Astrocyte (in vitro differentiated cells and primary cell): ENCODE measurements at regions not wholly inside any gene's neighbourhood (a gene's known extent, or its start where the extent isn't known, plus 50 kb on each side); places are given as distances from the start of the nearest gene placed in this dataset.

Source experiments
- DNase-seq: peaks from one replicate; pipeline ENCODE4 v3.0.0-alpha.2; 2010; ENCODE audit warnings: low read depth
- FAIRE-seq: peaks from 2 replicates; lab custom pipeline; 2011; peaks lifted over from hg19 to GRCh38; lab: Jason Lieb, UNC
- H2AFZ ChIP-seq: 2 replicates; pipeline ENCODE4 v1.6.0; 2012; ENCODE audit warnings: low read depth, low read length, inconsistent platforms
- H3K27ac ChIP-seq: 2 replicates; pipeline ENCODE4 v1.5.1; 2011; ENCODE audit warnings: low read depth, low read length, inconsistent platforms
- H3K27me3 ChIP-seq: 2 replicates; pipeline ENCODE4 v1.6.0; 2011; ENCODE audit warnings: low read length, inconsistent platforms; ENCODE audit not compliant: insufficient read depth
- H3K36me3 ChIP-seq: 2 replicates; pipeline ENCODE4 v1.5.1; 2011; ENCODE audit warnings: low read length, inconsistent platforms; ENCODE audit not compliant: insufficient read depth
- H3K4me1 ChIP-seq: 2 replicates; pipeline ENCODE4 v1.5.1; 2011; ENCODE audit warnings: low read length, inconsistent platforms; ENCODE audit not compliant: insufficient read depth
- H3K4me2 ChIP-seq: 2 replicates; pipeline ENCODE4 v1.6.0; 2012; ENCODE audit warnings: low read length, inconsistent platforms
- H3K4me3 ChIP-seq: 2 replicates; pipeline ENCODE4 v1.5.1; 2011; ENCODE audit warnings: low read depth, mild to moderate bottlenecking, low read length, inconsistent platforms; ENCODE audit not compliant: insufficient read depth
- H3K79me2 ChIP-seq: 2 replicates; pipeline ENCODE4 v1.6.0; 2012; ENCODE audit warnings: mild to moderate bottlenecking, low read length, inconsistent platforms; ENCODE audit not compliant: insufficient read depth
- H3K9ac ChIP-seq: 2 replicates; pipeline ENCODE4 v1.6.0; 2012; ENCODE audit warnings: mild to moderate bottlenecking, low read length, inconsistent platforms
- H3K9me3 ChIP-seq: 2 replicates; pipeline ENCODE4 v1.5.1; 2012; ENCODE audit warnings: low read depth, mild to moderate bottlenecking, low read length, inconsistent platforms; ENCODE audit not compliant: insufficient read depth
- H4K20me1 ChIP-seq: 2 replicates; pipeline ENCODE4 v1.6.0; 2012; ENCODE audit warnings: low read length, inconsistent platforms; ENCODE audit not compliant: insufficient read depth
- H3K27ac Mint-ChIP-seq: one replicate; pipeline ENCODE4 v1.8.0; 2021; ENCODE audit warnings: mild to moderate bottlenecking, mixed read lengths; ENCODE audit not compliant: unreplicated experiment
- H3K27me3 Mint-ChIP-seq: one replicate; pipeline ENCODE4 v1.8.0; 2021; ENCODE audit warnings: low read depth, mixed read lengths; ENCODE audit not compliant: unreplicated experiment
- H3K36me3 Mint-ChIP-seq: one replicate; pipeline ENCODE4 v1.8.0; 2021; ENCODE audit warnings: low read depth, mixed read lengths; ENCODE audit not compliant: unreplicated experiment
- H3K4me1 Mint-ChIP-seq: one replicate; pipeline ENCODE4 v1.8.0; 2021; ENCODE audit warnings: low read depth, mixed read lengths; ENCODE audit not compliant: unreplicated experiment
- H3K4me3 Mint-ChIP-seq: one replicate; pipeline ENCODE4 v1.8.0; 2021; ENCODE audit warnings: mild to moderate bottlenecking, moderate library complexity, mixed read lengths; ENCODE audit not compliant: unreplicated experiment
- H3K9me3 Mint-ChIP-seq: one replicate; pipeline ENCODE4 v1.8.0; 2021; ENCODE audit warnings: mild to moderate bottlenecking, mixed read lengths; ENCODE audit not compliant: unreplicated experiment
- EZH2 ChIP-seq: IDR thresholded peaks from 2 replicates; pipeline ENCODE4 v1.6.1; 2012; ENCODE audit warnings: mild to moderate bottlenecking, low read length, inconsistent platforms; ENCODE audit not compliant: insufficient read depth
- TF ChIP-seq, protein P1 (sequence below): IDR thresholded peaks from 2 replicates; pipeline ENCODE4 v1.5.1; 2011; ENCODE audit warnings: low read depth, mild to moderate bottlenecking, inconsistent platforms, low read length, moderate library complexity; ENCODE audit not compliant: insufficient read depth

DNA sequence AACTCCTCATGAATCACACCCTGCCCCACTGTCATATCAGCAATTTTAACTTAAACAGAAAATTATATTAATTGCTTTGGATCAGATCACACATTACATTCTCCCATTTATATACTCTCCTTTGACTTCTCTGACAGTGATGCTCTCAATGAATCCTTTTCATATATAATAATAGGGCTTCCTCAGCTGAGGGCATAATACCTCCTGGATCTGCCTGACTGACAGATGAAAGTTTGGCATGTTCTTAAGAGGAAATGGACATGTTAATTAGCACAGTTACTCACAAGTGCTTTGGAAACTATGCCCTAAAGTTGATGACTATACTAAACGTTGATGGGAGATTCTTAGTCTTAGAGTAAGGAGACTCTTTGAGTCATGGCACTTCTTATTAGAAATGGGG is 478.2 kb upstream of the LRRN3 start:
- no peak for DNase-seq
- no peak overlapping the region for H3K9ac ChIP-seq
- H3K4me1 ChIP-seq, result no peaks in the 10 kb centered on the region
- no peak overlapping the region for H3K27ac ChIP-seq
- Mint-ChIP-seq H3K9me3 (peaks cover 2% of the 10 kb centered on the region), H3K27me3 (no peaks in the 10 kb centered on the region), H3K27ac (no peak overlapping the region), H3K36me3 (no peaks in the 10 kb centered on the region), H3K4me3 (no peak overlapping the region), H3K4me1 (no peaks in the 10 kb centered on the region)
- H3K79me2 ChIP-seq, result no peaks in the 10 kb centered on the region
- no peak for TF ChIP-seq EZH2
- TF ChIP-seq, protein P1, sequence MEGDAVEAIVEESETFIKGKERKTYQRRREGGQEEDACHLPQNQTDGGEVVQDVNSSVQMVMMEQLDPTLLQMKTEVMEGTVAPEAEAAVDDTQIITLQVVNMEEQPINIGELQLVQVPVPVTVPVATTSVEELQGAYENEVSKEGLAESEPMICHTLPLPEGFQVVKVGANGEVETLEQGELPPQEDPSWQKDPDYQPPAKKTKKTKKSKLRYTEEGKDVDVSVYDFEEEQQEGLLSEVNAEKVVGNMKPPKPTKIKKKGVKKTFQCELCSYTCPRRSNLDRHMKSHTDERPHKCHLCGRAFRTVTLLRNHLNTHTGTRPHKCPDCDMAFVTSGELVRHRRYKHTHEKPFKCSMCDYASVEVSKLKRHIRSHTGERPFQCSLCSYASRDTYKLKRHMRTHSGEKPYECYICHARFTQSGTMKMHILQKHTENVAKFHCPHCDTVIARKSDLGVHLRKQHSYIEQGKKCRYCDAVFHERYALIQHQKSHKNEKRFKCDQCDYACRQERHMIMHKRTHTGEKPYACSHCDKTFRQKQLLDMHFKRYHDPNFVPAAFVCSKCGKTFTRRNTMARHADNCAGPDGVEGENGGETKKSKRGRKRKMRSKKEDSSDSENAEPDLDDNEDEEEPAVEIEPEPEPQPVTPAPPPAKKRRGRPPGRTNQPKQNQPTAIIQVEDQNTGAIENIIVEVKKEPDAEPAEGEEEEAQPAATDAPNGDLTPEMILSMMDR, result no peak
- H3K27me3 ChIP-seq, result no peaks in the 10 kb centered on the region
- H3K4me2 ChIP-seq, result no peak overlapping the region
- H3K4me3 ChIP-seq, result no peak overlapping the region
- H2AFZ ChIP-seq, result no peak overlapping the region
- H4K20me1 ChIP-seq, result no peaks in the 10 kb centered on the region
- FAIRE-seq, result no peak
- no peaks in the 10 kb centered on the region for H3K9me3 ChIP-seq
- H3K36me3 ChIP-seq, result no peaks in the 10 kb centered on the region
